ENCODE measurements at regions not wholly inside any gene's neighbourhood (a gene's known extent, or its start where the extent isn't known, plus 50 kb on each side); places are given as distances from the start of the nearest gene placed in this dataset.

GRCh38 chr1:199691540-199691939 is 336.0 kb upstream of the NR5A2 start:
- Histone ChIP-seq H3K27me3 (ENCODE audit: low read length) (no peaks in the 10 kb centered on the region), H3K36me3 (ENCODE audit: low read length) (no peaks in the 10 kb centered on the region), H3F3A (ENCODE audit: insufficient read depth) (no peaks in the 10 kb centered on the region), H4K20me1 (ENCODE audit: low read depth, low read length) (no peaks in the 10 kb centered on the region), H3K9ac (ENCODE audit: low read length) (no peak overlapping the region), H3K4me2 (ENCODE audit: low read depth, low read length, poor library complexity, severe bottlenecking) (no peak overlapping the region), H3K9me2 (replicated peaks; ENCODE audit: insufficient read depth, low read length) (no peaks in the 10 kb centered on the region), H3K27ac (ENCODE audit: low read depth, low read length) (no peak overlapping the region), H2AFZ (ENCODE audit: low read depth, low read length, severe bottlenecking) (no peak overlapping the region), H3K79me2 (ENCODE audit: insufficient read depth, low read length) (no peaks in the 10 kb centered on the region), H3K9me3 (ENCODE audit: insufficient read depth, low read length) (no peaks in the 10 kb centered on the region), H3K4me3 (ENCODE audit: insufficient read depth, low read length, poor library complexity, severe bottlenecking) (no peak overlapping the region)
- no peak for TF ChIP-seq EZH2phosphoT487 (conservative IDR thresholded peaks at IDR 0.05; ENCODE audit: low read length)
- TF ChIP-seq CTCF (IDR thresholded peaks at IDR 0.05; ENCODE audit: insufficient read depth, low read length, poor library complexity, severe bottlenecking) = no peak

DNA sequence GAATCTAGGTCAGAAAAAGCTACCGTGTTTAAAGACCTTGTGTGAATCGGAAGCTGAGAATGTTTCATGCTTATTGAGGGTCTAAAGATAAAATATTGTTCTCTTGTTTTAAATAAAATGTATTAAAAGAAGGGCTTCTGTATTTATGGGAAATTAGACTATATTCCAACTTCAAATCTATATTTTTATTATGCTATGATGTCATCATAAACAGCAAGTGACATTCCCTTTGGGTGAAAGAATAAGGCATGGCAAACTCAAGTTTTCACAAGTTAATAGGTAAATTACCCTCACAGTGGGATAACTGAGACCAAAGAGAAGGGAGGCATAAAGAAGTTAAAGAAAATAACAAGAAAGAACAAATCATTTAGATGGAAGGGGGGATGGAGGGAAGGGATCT is 333.8 kb upstream of the NR5A2 start:
- Histone ChIP-seq H3K9me2 (replicated peaks; ENCODE audit: insufficient read depth, low read length) (no peaks in the 10 kb centered on the region), H3K4me2 (ENCODE audit: low read depth, low read length, poor library complexity, severe bottlenecking) (no peak overlapping the region)

GRCh38 chr1:199696225-199696624 is 331.3 kb upstream of the NR5A2 start:
- Histone ChIP-seq H3K9me3 (ENCODE audit: insufficient read depth, low read length) (no peaks in the 10 kb centered on the region), H3K9ac (ENCODE audit: low read length) (no peak overlapping the region), H3K4me2 (ENCODE audit: low read depth, low read length, poor library complexity, severe bottlenecking) (no peak overlapping the region), H3K27me3 (ENCODE audit: low read length) (no peaks in the 10 kb centered on the region), H2AFZ (ENCODE audit: low read depth, low read length, severe bottlenecking) (no peak overlapping the region), H4K20me1 (ENCODE audit: low read depth, low read length) (no peaks in the 10 kb centered on the region), H3K27ac (ENCODE audit: low read depth, low read length) (no peak overlapping the region), H3K79me2 (ENCODE audit: insufficient read depth, low read length) (no peaks in the 10 kb centered on the region), H3F3A (ENCODE audit: insufficient read depth) (no peaks in the 10 kb centered on the region), H3K36me3 (ENCODE audit: low read length) (no peaks in the 10 kb centered on the region), H3K4me3 (ENCODE audit: insufficient read depth, low read length, poor library complexity, severe bottlenecking) (no peak overlapping the region), H3K9me2 (replicated peaks; ENCODE audit: insufficient read depth, low read length) (no peaks in the 10 kb centered on the region)
- no peak for TF ChIP-seq EZH2phosphoT487 (conservative IDR thresholded peaks at IDR 0.05; ENCODE audit: low read length)
- TF ChIP-seq CTCF (IDR thresholded peaks at IDR 0.05; ENCODE audit: insufficient read depth, low read length, poor library complexity, severe bottlenecking) = no peak

More for the DNA sequence above, 333.8 kb upstream of the NR5A2 start:
- Histone ChIP-seq H3K9ac (ENCODE audit: low read length) (no peak overlapping the region), H3K36me3 (ENCODE audit: low read length) (no peaks in the 10 kb centered on the region), H4K20me1 (ENCODE audit: low read depth, low read length) (no peaks in the 10 kb centered on the region), H3F3A (ENCODE audit: insufficient read depth) (no peaks in the 10 kb centered on the region), H3K27me3 (ENCODE audit: low read length) (no peaks in the 10 kb centered on the region), H2AFZ (ENCODE audit: low read depth, low read length, severe bottlenecking) (no peak overlapping the region), H3K4me3 (ENCODE audit: insufficient read depth, low read length, poor library complexity, severe bottlenecking) (no peak overlapping the region), H3K27ac (ENCODE audit: low read depth, low read length) (no peak overlapping the region), H3K9me3 (ENCODE audit: insufficient read depth, low read length) (no peaks in the 10 kb centered on the region), H3K79me2 (ENCODE audit: insufficient read depth, low read length) (no peaks in the 10 kb centered on the region)
- TF ChIP-seq CTCF (IDR thresholded peaks at IDR 0.05; ENCODE audit: insufficient read depth, low read length, poor library complexity, severe bottlenecking) (no peak), EZH2phosphoT487 (conservative IDR thresholded peaks at IDR 0.05; ENCODE audit: low read length) (no peak)
